ENCODE measurements at regions not wholly inside any gene's neighbourhood (a gene's known extent, or its start where the extent isn't known, plus 50 kb on each side); places are given as distances from the start of the nearest gene placed in this dataset.

DNA sequence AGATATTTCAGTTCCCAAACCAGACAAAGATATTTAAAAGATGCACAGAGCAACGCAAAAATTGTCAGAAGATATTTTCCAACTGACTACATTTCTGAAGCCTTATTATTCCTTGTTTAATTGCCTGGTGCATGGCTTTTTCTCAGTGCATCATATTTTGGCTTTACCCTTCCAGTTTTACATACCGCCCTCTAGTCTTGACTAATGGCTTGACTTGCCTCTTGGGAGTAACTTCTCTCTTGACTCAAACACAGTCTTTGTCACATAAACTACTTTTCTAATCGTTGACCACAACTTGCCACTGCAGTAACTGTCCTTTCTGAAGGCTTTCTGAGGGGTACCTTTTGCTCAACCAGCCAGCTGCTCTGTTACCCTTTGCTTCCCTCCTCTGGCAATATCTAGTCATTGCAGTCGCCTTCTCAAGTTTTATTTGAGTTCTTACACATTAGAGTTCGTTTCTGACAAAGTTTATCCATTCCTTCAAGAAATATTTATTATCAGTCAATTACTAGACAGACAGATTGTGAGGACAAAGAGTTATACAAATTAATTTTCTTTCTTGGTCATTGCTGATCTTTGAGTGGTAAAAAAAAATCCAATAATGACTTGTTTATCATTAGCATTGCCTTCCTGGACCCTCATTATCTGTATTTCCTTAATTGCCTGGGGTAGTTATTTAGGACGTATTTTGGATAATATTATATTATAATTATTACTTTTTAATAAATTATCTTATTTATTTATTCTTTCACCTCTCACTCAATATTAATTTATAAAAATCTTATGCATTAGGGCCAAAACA, 506.9 kb upstream of the PCDH10 start:
- TF ChIP-seq POLR2AphosphoS5 (IDR thresholded peaks at IDR 0.05; ENCODE audit: low read depth, low read length) (no peak), TAF1 (IDR thresholded peaks at IDR 0.05; ENCODE audit: low read depth, low read length) (no peak), POLR2A (IDR thresholded peaks at IDR 0.05; ENCODE audit: low read depth, low read length) (no peak), SPI1 (IDR thresholded peaks at IDR 0.05; ENCODE audit: low read depth, low read length) (no peak), PAX5 (IDR thresholded peaks at IDR 0.05; ENCODE audit: insufficient read depth, low read length, severe bottlenecking) (no peak)

Measured in GM12891 (cell line).